ENCODE measurements at regions not wholly inside any gene's neighbourhood (a gene's known extent, or its start where the extent isn't known, plus 50 kb on each side); places are given as distances from the start of the nearest gene placed in this dataset.

GRCh38 chr10:100618091-100618615 is 82.4 kb downstream of the HIF1AN start:
- no peak for TF ChIP-seq CTCF (IDR thresholded peaks at IDR 0.05)
- TF ChIP-seq EP300 (IDR thresholded peaks at IDR 0.05): no peak
- TF ChIP-seq POLR2A (IDR thresholded peaks at IDR 0.05): no peak

All from tibial nerve (tissue), 4 donors.